H9 (cell line): ENCODE measurements at regions not wholly inside any gene's neighbourhood (a gene's known extent, or its start where the extent isn't known, plus 50 kb on each side); places are given as distances from the start of the nearest gene placed in this dataset.

ENCODE experiments used
- DNase-seq: peaks from one replicate; pipeline ENCODE4 v3.0.0-alpha.2; 2017
- H2AFZ ChIP-seq: one replicate; pipeline ENCODE4 v1.6.1; 2013; ENCODE audit warnings: mild to moderate bottlenecking, low read length, control low read depth, moderate library complexity
- H2AK5ac ChIP-seq: 2 replicates; pipeline ENCODE4 v1.6.1; 2013; ENCODE audit warnings: low read length, control low read depth, mixed read lengths; ENCODE audit not compliant: insufficient read length
- H2BK120ac ChIP-seq: one replicate; pipeline ENCODE4 v1.6.1; 2013; ENCODE audit warnings: low read depth, mild to moderate bottlenecking, low read length, control low read depth, inconsistent platforms; ENCODE audit not compliant: poor library complexity, severe bottlenecking
- H2BK12ac ChIP-seq: 2 replicates; pipeline ENCODE4 v1.6.1; 2013; ENCODE audit warnings: low read length, control low read depth, mixed read lengths, low read depth; ENCODE audit not compliant: insufficient read length
- H2BK15ac ChIP-seq: 2 replicates; pipeline ENCODE4 v1.6.1; 2013; ENCODE audit warnings: low read depth, low read length, control low read depth
- H2BK20ac ChIP-seq: one replicate; pipeline ENCODE4 v1.6.1; 2013; ENCODE audit warnings: low read depth, mild to moderate bottlenecking, low read length, control low read depth, inconsistent platforms; ENCODE audit not compliant: poor library complexity, severe bottlenecking
- H2BK5ac ChIP-seq: 2 replicates; pipeline ENCODE4 v1.6.1; 2013; ENCODE audit warnings: low read length, control low read depth, mixed read lengths; ENCODE audit not compliant: insufficient read length
- H3K14ac ChIP-seq: 2 replicates; pipeline ENCODE4 v1.6.1; 2013; ENCODE audit warnings: low read length, control low read depth; ENCODE audit not compliant: insufficient read depth
- H3K18ac ChIP-seq: 2 replicates; pipeline ENCODE4 v1.6.1; 2013; ENCODE audit warnings: low read depth, mild to moderate bottlenecking, mixed read lengths, low read length, control low read depth; ENCODE audit not compliant: insufficient read length
- H3K23ac ChIP-seq: 2 replicates; pipeline ENCODE4 v1.6.1; 2013; ENCODE audit warnings: low read length, control low read depth, mixed read lengths, low read depth; ENCODE audit not compliant: insufficient read length
- H3K23me2 ChIP-seq: 2 replicates; pipeline ENCODE4 v1.6.1; 2013; ENCODE audit warnings: low read depth, mild to moderate bottlenecking, mixed read lengths, low read length, control low read depth; ENCODE audit not compliant: insufficient read length, poor library complexity, severe bottlenecking
- H3K27ac ChIP-seq: 2 replicates; pipeline ENCODE4 v1.5.1; 2013; ENCODE audit warnings: low read length, control low read depth, mixed read lengths, low read depth; ENCODE audit not compliant: insufficient read length
- H3K27me3 ChIP-seq: 2 replicates; pipeline ENCODE4 v1.6.1; 2013; ENCODE audit warnings: low read length, control low read depth, inconsistent platforms; ENCODE audit not compliant: insufficient read depth
- H3K4ac ChIP-seq: 2 replicates; pipeline ENCODE4 v1.6.1; 2013; ENCODE audit warnings: low read depth, mild to moderate bottlenecking, control low read depth, inconsistent platforms, low read length, moderate library complexity
- H3K4me1 ChIP-seq: 2 replicates; pipeline ENCODE4 v1.6.1; 2013; ENCODE audit warnings: low read length, control low read depth, inconsistent platforms; ENCODE audit not compliant: insufficient read depth
- H3K4me2 ChIP-seq: 2 replicates; pipeline ENCODE4 v1.6.1; 2013; ENCODE audit warnings: low read length, control low read depth, mixed read lengths; ENCODE audit not compliant: insufficient read length, insufficient read depth
- H3K56ac ChIP-seq: 2 replicates; pipeline ENCODE4 v1.6.1; 2013; ENCODE audit warnings: low read depth, mild to moderate bottlenecking, mixed read lengths, low read length, control low read depth; ENCODE audit not compliant: insufficient read length
- H3K79me1 ChIP-seq: 2 replicates; pipeline ENCODE4 v1.6.1; 2013; ENCODE audit warnings: low read depth, mild to moderate bottlenecking, moderate library complexity, low read length, control low read depth, inconsistent platforms; ENCODE audit not compliant: insufficient read depth, poor library complexity, severe bottlenecking
- H3K79me2 ChIP-seq: 2 replicates; pipeline ENCODE4 v1.6.1; 2013; ENCODE audit warnings: low read length, control low read depth, inconsistent platforms; ENCODE audit not compliant: insufficient read depth
- H3K9ac ChIP-seq: 2 replicates; pipeline ENCODE4 v1.6.1; 2013; ENCODE audit warnings: low read length, control low read depth, mixed read lengths; ENCODE audit not compliant: insufficient read length; ENCODE audit errors: extremely low read depth
- H3K9me3 ChIP-seq: one replicate; pipeline ENCODE4 v1.6.1; 2013; ENCODE audit warnings: low read depth, low read length, inconsistent platforms; ENCODE audit not compliant: control insufficient read depth
- H3T11ph ChIP-seq: one replicate; pipeline ENCODE4 v1.6.1; 2013; ENCODE audit warnings: mild to moderate bottlenecking, low read length, control low read depth, inconsistent platforms
- H4K20me1 ChIP-seq: one replicate; pipeline ENCODE4 v1.6.1; 2013; ENCODE audit not compliant: control insufficient read depth, insufficient read length, insufficient read depth
- H4K5ac ChIP-seq: 2 replicates; pipeline ENCODE4 v1.6.1; 2013; ENCODE audit warnings: low read depth, mild to moderate bottlenecking, mixed read lengths, low read length, control low read depth; ENCODE audit not compliant: insufficient read length
- H4K8ac ChIP-seq: replicated peaks from 2 replicates; pipeline ENCODE4 v1.6.1; 2013; ENCODE audit warnings: low read length, control low read depth, mixed read lengths, low read depth; ENCODE audit not compliant: insufficient read length
- H4K91ac ChIP-seq: 2 replicates; pipeline ENCODE4 v1.6.1; 2013; ENCODE audit warnings: low read depth, mild to moderate bottlenecking, moderate library complexity, mixed read lengths, low read length, control low read depth; ENCODE audit not compliant: insufficient read length
- H3K27ac Mint-ChIP-seq, 3 experiments: 2 replicates in 2 of 3; 3 replicates in 1 of 3; pipeline ENCODE4 v1.8.0; 2020 to 2021; ENCODE audit warnings: mixed read lengths in 3 of 3, mild to moderate bottlenecking in 1 of 3, moderate library complexity in 1 of 3
- H3K27me3 Mint-ChIP-seq: 2 replicates; pipeline ENCODE4 v1.8.0; 2021; ENCODE audit warnings: low read depth, mild to moderate bottlenecking, moderate library complexity, mixed read lengths
- H3K36me3 Mint-ChIP-seq, 3 experiments: 2 replicates in 2 of 3; 3 replicates in 1 of 3; pipeline ENCODE4 v1.8.0; 2020 to 2021; ENCODE audit warnings: low read depth in 3 of 3, mixed read lengths in 3 of 3; ENCODE audit not compliant: insufficient read depth in 1 of 3
- H3K4me1 Mint-ChIP-seq, 2 experiments: 2 replicates each; pipeline ENCODE4 v1.8.0; 2020; ENCODE audit warnings: mixed read lengths in 2 of 2
- H3K4me3 Mint-ChIP-seq, 2 experiments: 2 replicates in 1 of 2; 3 replicates in 1 of 2; pipeline ENCODE4 v1.8.0; 2020 to 2021; ENCODE audit warnings: mild to moderate bottlenecking in 2 of 2, mixed read lengths in 2 of 2, moderate library complexity in 1 of 2
- H3K9me3 Mint-ChIP-seq, 2 experiments: 2 replicates in 1 of 2; 3 replicates in 1 of 2; pipeline ENCODE4 v1.8.0; 2020; ENCODE audit warnings: mild to moderate bottlenecking in 2 of 2, mixed read lengths in 2 of 2, moderate library complexity in 1 of 2
- CTCF ChIP-seq: fragments of 200-600 bp; sonication (generic); conservative IDR thresholded peaks from 3 replicates; pipeline ENCODE4 v1.8.0; 2021; ENCODE audit warnings: antibody characterized with exemption, mild to moderate bottlenecking
- WGBS: extraction: QIAGEN DNeasy Blood & Tissue Kit; methylation state at CpG from one replicate; pipeline ENCODE4 v1.1.7; 2013; ENCODE audit warnings: missing lambda C conversion rate, low lambda C conversion rate, mixed read lengths; ENCODE audit not compliant: insufficient read length; ENCODE audit errors: extremely low coverage; 5-methylcytosine and 5-hydroxymethylcytosine counted together

- Histone ChIP-seq H3K27me3 (no peaks in the 10 kb centered on the region), H3K23me2 (no peaks in the 10 kb centered on the region), H4K91ac (no peak overlapping the region), H4K5ac (no peak overlapping the region), H3K27ac (no peak overlapping the region), H3K4ac (no peak overlapping the region), H2AFZ (no peak overlapping the region), H3K79me2 (no peaks in the 10 kb centered on the region), H4K8ac (no peak overlapping the region), H3K9me3 (no peaks in the 10 kb centered on the region), H3K79me1 (no peaks in the 10 kb centered on the region), H2BK5ac (no peak overlapping the region), H2BK15ac (no peak overlapping the region), H3K4me1 (no peaks in the 10 kb centered on the region), H2BK120ac (no peak overlapping the region), H3K56ac (no peak overlapping the region), H3K18ac (no peak overlapping the region), H4K20me1 (no peaks in the 10 kb centered on the region), H3T11ph (no peak overlapping the region), H2BK12ac (no peak overlapping the region), H3K4me2 (no peak overlapping the region), H3K9ac (no peak overlapping the region), H3K23ac (no peak overlapping the region), H2AK5ac (no peak overlapping the region), H2BK20ac (no peak overlapping the region), H3K14ac (no peak overlapping the region)
- Mint-ChIP-seq H3K4me1 (no peaks in the 10 kb centered on the region), H3K9me3 (no peaks in the 10 kb centered on the region; a peak in 2 of 5 replicates), H3K27me3 (no peaks in the 10 kb centered on the region), H3K27ac (no peak overlapping the region), H3K4me3 (no peak overlapping the region), H3K36me3 (no peaks in the 10 kb centered on the region; a peak in 1 of 7 replicates)
- DNase-seq: no peak
- WGBS: no CpG with 5 or more reads among the region's 1 CpG
- TF ChIP-seq CTCF: no peak
These were observed 853.5 kb upstream of the ADAMTS5 start for GRCh38 chr21:27820342-27820741.
